HCT116 (cell line): ENCODE measurements at regions not wholly inside any gene's neighbourhood (a gene's known extent, or its start where the extent isn't known, plus 50 kb on each side); places are given as distances from the start of the nearest gene placed in this dataset.

Experiments used
- ATAC-seq: fragments of 200-7000 bp; cut with Tn5 transposase; 2 replicates; pipeline ENCODE4 v1.9.1; 2020; ENCODE audit warnings: mild to moderate bottlenecking, moderate library complexity
- BruUV-seq: library from RNA; stranded (reverse); fragments of 400-500 nt; replicated peaks from 2 replicates; lab custom pipeline; 2021; lab: Mats Ljungman, UMichigan
- CTCF ChIA-PET: fragments of 300-600 bp; sonication (Branson Sonifier 250); formaldehyde crosslinking; loops from one replicate; lab custom pipeline; 2021; ENCODE audit warnings: antibody characterized with exemption; lab: Charles Lee
- POLR2A ChIA-PET: fragments of 300-600, 350-600 bp; sonication (Branson Sonifier 250); formaldehyde crosslinking; loops from one replicate; lab custom pipeline; 2021; ENCODE audit warnings: antibody characterized with exemption; lab: Charles Lee
- RAD21 ChIA-PET, 2 experiments: fragments of 300-600 bp; sonication (Branson Sonifier 250); formaldehyde crosslinking; loops; one replicate each; lab custom pipeline; 2023; ENCODE audit warnings: low total read pairs in 2 of 2; ENCODE audit not compliant: uncharacterized antibody in 2 of 2, unreplicated experiment in 2 of 2, low non-redundant PET in 1 of 2; lab: Charles Lee
- DNase-seq: peaks from one replicate; pipeline ENCODE4 v3.0.0-alpha.2; 2010; ENCODE audit warnings: low read depth, low spot score
- H2AFZ ChIP-seq: fragments of 200-600 bp; shearing (Covaris generic), sonication (generic); 2 replicates; pipeline ENCODE4 v1.6.1; 2017; ENCODE audit warnings: low read depth, mixed run types, mixed read lengths, antibody characterized with exemption, low read length; ENCODE audit not compliant: poor library complexity, severe bottlenecking
- H3K27ac ChIP-seq: 2 replicates; pipeline ENCODE4 v1.5.1; 2012; ENCODE audit warnings: low read depth, low read length
- H3K27me3 ChIP-seq: fragments of 200-600 bp; sonication (generic); 2 replicates; pipeline ENCODE4 v1.6.1; 2016; ENCODE audit warnings: mixed run types, low read length, mixed read lengths; ENCODE audit not compliant: insufficient read depth
- H3K36me3 ChIP-seq, 2 experiments: fragments of 200-500 bp in 1 of 2; fragments of 200-600 bp in 1 of 2; sonication (Bioruptor generic) in 1 of 2; sonication (generic) in 1 of 2; 2 replicates each; pipeline versions ENCODE4 v1.5.1 to v1.6.1; 2014 to 2016; ENCODE audit warnings: low read length in 2 of 2, inconsistent platforms in 1 of 2, mixed read lengths in 1 of 2, mixed run types in 1 of 2; ENCODE audit not compliant: insufficient read depth in 2 of 2, control insufficient read depth in 1 of 2
- H3K4me1 ChIP-seq, 2 experiments: fragments of 200-600 bp in 1 of 2; sonication (generic) in 1 of 2; 2 replicates each; pipeline versions ENCODE4 v1.5.1 to v1.6.1; 2012 to 2017; ENCODE audit warnings: low read length in 2 of 2, inconsistent platforms in 1 of 2, mild to moderate bottlenecking in 1 of 2, mixed read lengths in 1 of 2, mixed run types in 1 of 2, moderate library complexity in 1 of 2; ENCODE audit not compliant: insufficient read depth in 2 of 2, control insufficient read depth in 1 of 2
- H3K4me2 ChIP-seq: fragments of 200-600 bp; sonication (generic); 2 replicates; pipeline ENCODE4 v1.6.1; 2017; ENCODE audit warnings: mixed run types, low read length, mixed read lengths
- H3K4me3 ChIP-seq, 2 experiments: fragments of 200-600 bp in 1 of 2; sonication (generic) in 1 of 2; replicated peaks in 1 of 2; 2 replicates each; pipeline ENCODE4 v1.5.1; 2011 to 2016; ENCODE audit warnings: low read length in 2 of 2, control low read depth in 1 of 2, low read depth in 1 of 2, mild to moderate bottlenecking in 1 of 2, mixed read lengths in 1 of 2, mixed run types in 1 of 2
- H3K79me2 ChIP-seq: fragments of 200-600 bp; sonication (generic); 2 replicates; pipeline ENCODE4 v1.6.1; 2017; ENCODE audit warnings: mild to moderate bottlenecking, mixed run types, low read length, moderate library complexity, mixed read lengths; ENCODE audit not compliant: insufficient read depth
- H3K9ac ChIP-seq: fragments of 200-600 bp; sonication (generic); 2 replicates; pipeline ENCODE4 v1.6.1; 2016; ENCODE audit warnings: low read length, mixed read lengths
- H3K9me2 ChIP-seq: fragments of 200-600 bp; sonication (generic), shearing (Covaris generic); 2 replicates; pipeline ENCODE4 v1.6.1; 2017; ENCODE audit warnings: mixed run types, mild to moderate bottlenecking, moderate library complexity; ENCODE audit not compliant: insufficient read depth
- H3K9me3 ChIP-seq, 2 experiments: fragments of 200-500 bp in 1 of 2; fragments of 200-600 bp in 1 of 2; sonication (Bioruptor generic) in 1 of 2; sonication (generic) in 1 of 2; 2 replicates each; pipeline ENCODE4 v1.6.1; 2014 to 2017; ENCODE audit warnings: low read length in 2 of 2, mixed read lengths in 2 of 2, inconsistent platforms in 1 of 2, low read depth in 1 of 2, mild to moderate bottlenecking in 1 of 2, mixed run types in 1 of 2, moderate library complexity in 1 of 2; ENCODE audit not compliant: control insufficient read depth in 1 of 2, insufficient read depth in 1 of 2
- H4K20me1 ChIP-seq: fragments of 200-600 bp; sonication (generic), shearing (Covaris generic); 2 replicates; pipeline ENCODE4 v1.6.1; 2017; ENCODE audit warnings: mixed run types, mild to moderate bottlenecking, moderate library complexity; ENCODE audit not compliant: insufficient read depth
- EGR1 ChIP-seq: IDR thresholded peaks from 2 replicates; pipeline ENCODE4 v1.6.1; 2012; ENCODE audit warnings: low read depth
- FOSL1 ChIP-seq: IDR thresholded peaks from 2 replicates; pipeline ENCODE4 v1.6.1; 2012; ENCODE audit warnings: low read depth
- JUND ChIP-seq: IDR thresholded peaks from 2 replicates; pipeline ENCODE4 v1.6.1; 2012
- POLR2A ChIP-seq: IDR thresholded peaks from 2 replicates; pipeline ENCODE4 v1.7.0; 2011; ENCODE audit warnings: borderline replicate concordance; ENCODE audit not compliant: insufficient read depth, insufficient read length; ENCODE audit errors: extremely low read depth
- POLR2AphosphoS5 ChIP-seq: IDR thresholded peaks from 2 replicates; pipeline ENCODE4 v1.6.1; 2011; ENCODE audit warnings: mild to moderate bottlenecking, low read depth, low read length, moderate library complexity
- RAD21 ChIP-seq: IDR thresholded peaks from 2 replicates; pipeline ENCODE4 v1.6.1; 2012; ENCODE audit warnings: low read depth, mild to moderate bottlenecking
- ZFX ChIP-seq: fragments of 450-650 bp; IDR thresholded peaks from 2 replicates; pipeline ENCODE4 v1.6.1; 2017
- intact Hi-C: fragments of 100-400 bp; cut with micrococcal nuclease; formaldehyde crosslinking; loops from 2 replicates; pipeline ENCODE4 v1.10.0; 2022
- TF ChIP-seq, protein P1 (sequence below): IDR thresholded peaks from 2 replicates; pipeline ENCODE4 v1.6.1; 2012
- TF ChIP-seq, protein P2 (sequence below): IDR thresholded peaks from 2 replicates; pipeline ENCODE4 v1.6.1; 2012; ENCODE audit warnings: low read depth

DNA sequence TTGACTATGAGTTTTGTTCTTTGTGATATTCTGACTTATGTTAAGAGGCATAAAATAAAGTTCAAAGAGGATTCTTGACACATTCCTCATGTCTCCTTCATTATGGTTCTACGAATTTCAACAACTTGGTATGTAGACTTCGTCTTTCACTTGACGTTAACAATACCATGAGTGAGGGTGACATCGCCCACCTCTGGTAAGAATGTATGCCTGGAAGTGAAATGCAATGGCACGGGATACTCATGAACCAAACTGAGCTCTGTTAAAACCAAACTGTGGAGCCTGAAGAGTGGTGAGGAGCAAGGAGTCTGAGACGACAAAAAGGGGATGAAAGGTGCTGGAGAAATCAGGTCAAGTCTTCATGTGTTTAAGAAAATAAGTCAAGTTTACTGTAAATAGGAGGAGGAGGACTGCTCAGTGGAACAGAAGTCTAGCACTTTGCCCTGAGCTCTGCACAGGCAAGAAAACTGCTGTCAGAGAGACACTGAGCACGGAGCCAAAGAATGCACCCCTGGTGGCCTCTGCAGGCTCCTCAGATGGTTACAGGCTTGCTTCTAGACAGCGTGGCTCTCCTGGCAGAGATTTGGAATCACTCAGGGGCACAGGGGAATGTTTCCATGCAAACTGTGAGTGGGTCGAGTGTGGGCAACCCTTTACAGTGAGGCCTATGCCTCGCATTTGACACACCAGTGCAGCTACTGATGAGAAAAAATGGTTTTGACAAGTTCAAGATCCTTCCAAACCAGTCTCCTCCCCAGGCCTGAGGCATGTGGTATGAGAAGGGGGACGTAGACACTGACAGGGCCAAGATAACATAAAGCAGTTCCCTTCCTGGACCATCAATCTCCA lies 470.1 kb downstream of the IRX1 start:
- H2AFZ ChIP-seq = no peak overlapping the region
- no peaks in the 10 kb centered on the region for H3K36me3 ChIP-seq
- TF ChIP-seq, protein P1, sequence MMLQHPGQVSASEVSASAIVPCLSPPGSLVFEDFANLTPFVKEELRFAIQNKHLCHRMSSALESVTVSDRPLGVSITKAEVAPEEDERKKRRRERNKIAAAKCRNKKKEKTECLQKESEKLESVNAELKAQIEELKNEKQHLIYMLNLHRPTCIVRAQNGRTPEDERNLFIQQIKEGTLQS = no peak
- no peak for TF ChIP-seq POLR2A
- TF ChIP-seq ZFX = no peak
- TF ChIP-seq RAD21 = no peak
- no peak for TF ChIP-seq JUND
- TF ChIP-seq, protein P2, sequence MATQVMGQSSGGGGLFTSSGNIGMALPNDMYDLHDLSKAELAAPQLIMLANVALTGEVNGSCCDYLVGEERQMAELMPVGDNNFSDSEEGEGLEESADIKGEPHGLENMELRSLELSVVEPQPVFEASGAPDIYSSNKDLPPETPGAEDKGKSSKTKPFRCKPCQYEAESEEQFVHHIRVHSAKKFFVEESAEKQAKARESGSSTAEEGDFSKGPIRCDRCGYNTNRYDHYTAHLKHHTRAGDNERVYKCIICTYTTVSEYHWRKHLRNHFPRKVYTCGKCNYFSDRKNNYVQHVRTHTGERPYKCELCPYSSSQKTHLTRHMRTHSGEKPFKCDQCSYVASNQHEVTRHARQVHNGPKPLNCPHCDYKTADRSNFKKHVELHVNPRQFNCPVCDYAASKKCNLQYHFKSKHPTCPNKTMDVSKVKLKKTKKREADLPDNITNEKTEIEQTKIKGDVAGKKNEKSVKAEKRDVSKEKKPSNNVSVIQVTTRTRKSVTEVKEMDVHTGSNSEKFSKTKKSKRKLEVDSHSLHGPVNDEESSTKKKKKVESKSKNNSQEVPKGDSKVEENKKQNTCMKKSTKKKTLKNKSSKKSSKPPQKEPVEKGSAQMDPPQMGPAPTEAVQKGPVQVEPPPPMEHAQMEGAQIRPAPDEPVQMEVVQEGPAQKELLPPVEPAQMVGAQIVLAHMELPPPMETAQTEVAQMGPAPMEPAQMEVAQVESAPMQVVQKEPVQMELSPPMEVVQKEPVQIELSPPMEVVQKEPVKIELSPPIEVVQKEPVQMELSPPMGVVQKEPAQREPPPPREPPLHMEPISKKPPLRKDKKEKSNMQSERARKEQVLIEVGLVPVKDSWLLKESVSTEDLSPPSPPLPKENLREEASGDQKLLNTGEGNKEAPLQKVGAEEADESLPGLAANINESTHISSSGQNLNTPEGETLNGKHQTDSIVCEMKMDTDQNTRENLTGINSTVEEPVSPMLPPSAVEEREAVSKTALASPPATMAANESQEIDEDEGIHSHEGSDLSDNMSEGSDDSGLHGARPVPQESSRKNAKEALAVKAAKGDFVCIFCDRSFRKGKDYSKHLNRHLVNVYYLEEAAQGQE = no peak
- TF ChIP-seq FOSL1 = no peak
- no peak for TF ChIP-seq POLR2AphosphoS5
- no peak for TF ChIP-seq EGR1
- peaks cover 8 to 38% of the 10 kb centered on the region in 2 experiments; a peak in 2 of 4 replicates for H3K9me3 ChIP-seq
- no peaks in the 10 kb centered on the region for H3K9me2 ChIP-seq
- no peak for DNase-seq
- no peaks in the 10 kb centered on the region for H4K20me1 ChIP-seq
- no peaks in the 10 kb centered on the region for H3K27me3 ChIP-seq
- ChIA-PET RAD21 (no interaction called here), POLR2A (no interaction called here), CTCF (no interaction called here)
- H3K79me2 ChIP-seq = no peaks in the 10 kb centered on the region
- no peak overlapping the region for H3K27ac ChIP-seq
- ATAC-seq = no peak
- no peak overlapping the region for H3K4me3 ChIP-seq
- H3K4me1 ChIP-seq = no peaks in the 10 kb centered on the region
- intact Hi-C loops = no loop called here
- BruUV-seq = no TSS peak
- H3K4me2 ChIP-seq = no peak overlapping the region
- no peak overlapping the region for H3K9ac ChIP-seq
